ENCODE measurements at regions not wholly inside any gene's neighbourhood (a gene's known extent, or its start where the extent isn't known, plus 50 kb on each side); places are given as distances from the start of the nearest gene placed in this dataset.

- TF ChIP-seq TFE3 (CRISPR knock-in tag; IDR thresholded peaks at IDR 0.05) (no peak), SNIP1 (IDR thresholded peaks at IDR 0.05; ENCODE audit: low read depth) (no peak), ZNF444 (CRISPR knock-in tag; IDR thresholded peaks at IDR 0.05) (no peak), ATF1 (CRISPR knock-in tag; IDR thresholded peaks at IDR 0.05) (no peak), ATF1 (tag; IDR thresholded peaks at IDR 0.05) (no peak), NONO (IDR thresholded peaks at IDR 0.05; ENCODE audit: low read depth in 2 of 2, low read length in 1 of 2) (no peak), NELFE (IDR thresholded peaks at IDR 0.05; ENCODE audit: insufficient read depth, insufficient read length) (no peak), BACH1 (tag; IDR thresholded peaks at IDR 0.05) (no peak)
Observed at GRCh38 chrX:39725114-39725513, 372.6 kb downstream of the BCOR start (continued).

- H3K27me3 ChIP-seq (ENCODE audit: control insufficient read depth in 2 of 2, insufficient read depth in 2 of 2, low read length in 2 of 2): no peaks in the 10 kb centered on the region
- DNase-seq (ENCODE audit: extremely low read depth in 1 of 4, low spot score in 3 of 4): no peak
- no peak overlapping the region for H3K27ac ChIP-seq (ENCODE audit: extremely low read depth, low read depth, low read length)
- 17% methylated on average over 11 of the region's 13 CpGs for WGBS (ENCODE audit: insufficient coverage, low coverage, missing lambda C conversion rate)
- peaks cover 7 to 9% of the 10 kb centered on the region in 2 experiments; a peak in 4 of 5 replicates for H3K4me1 ChIP-seq (replicated peaks in 1 of 2; ENCODE audit: control insufficient read depth in 2 of 2, insufficient read depth in 2 of 2, low read length in 2 of 2)
- ChIA-PET CTCF (ENCODE audit: low intra/inter-chr PET ratio) (no interaction called here), POLR2A (interaction anchor here (0.5 to 0.6 kb wide), 2 partner anchors 156 to 293 kb away, joined by 3 read pairs; no protein-coding TSS in a partner anchor)
- H3K79me2 ChIP-seq (ENCODE audit: control insufficient read depth, insufficient read depth, low read length): no peaks in the 10 kb centered on the region
- no peaks in the 10 kb centered on the region for H3K9me3 ChIP-seq (replicated peaks; ENCODE audit: control insufficient read depth, insufficient read depth, low read depth, low read length)
- ATAC-seq: no peak
- no peaks in the 10 kb centered on the region for H4K20me1 ChIP-seq (replicated peaks; ENCODE audit: control insufficient read depth, insufficient read depth, low read length)
- no peaks in the 10 kb centered on the region for H3K9me1 ChIP-seq (ENCODE audit: control insufficient read depth, insufficient read depth, low read length)
- no peaks in the 10 kb centered on the region for H3K36me3 ChIP-seq (ENCODE audit: control insufficient read depth, insufficient read depth, low read length)
- in situ Hi-C loops (cut with MboI): no loop called here
- H3K4me3 ChIP-seq: no peak overlapping the region
- H3K9ac ChIP-seq (ENCODE audit: insufficient read depth in 1 of 2, low read depth in 2 of 2, low read length in 2 of 2): no peak overlapping the region
- intact Hi-C loops (cut with micrococcal nuclease): no loop called here
- BruUV-seq (replicated peaks): no TSS peak
- FAIRE-seq: no peak
- H2AFZ ChIP-seq (ENCODE audit: low read depth, low read length): no peak overlapping the region
- H3K4me2 ChIP-seq (ENCODE audit: insufficient read depth, low read length): no peak overlapping the region
- TF ChIP-seq CREB3 (tag; conservative IDR thresholded peaks at IDR 0.05; ENCODE audit: low read depth) (no peak), EGR1 (conservative IDR thresholded peaks at IDR 0.05) (no peak), PRMT5 (CRISPR knock-in tag; IDR thresholded peaks at IDR 0.05) (no peak), EHMT2 (IDR thresholded peaks at IDR 0.05) (no peak), ZNF644 (tag; IDR thresholded peaks at IDR 0.05; ENCODE audit: low read depth) (no peak), HOXB6 (CRISPR knock-in tag; IDR thresholded peaks at IDR 0.05; ENCODE audit: borderline replicate concordance) (no peak), ZBTB2 (IDR thresholded peaks at IDR 0.05) (no peak), CEBPB (tag; IDR thresholded peaks at IDR 0.05) (no peak), HCFC1 (IDR thresholded peaks at IDR 0.05; ENCODE audit: low read depth, low read length) (no peak)
Observed at GRCh38 chrX:39725928-39726619, 371.7 kb downstream of the BCOR start.
